WERI-Rb-1 (cell line): ENCODE measurements at regions not wholly inside any gene's neighbourhood (a gene's known extent, or its start where the extent isn't known, plus 50 kb on each side); places are given as distances from the start of the nearest gene placed in this dataset.
A peak's percentile ranks its signal among the peaks of the same experiment; 100 is the strongest.

Experiments
- DNase-seq: peaks from one replicate; pipeline ENCODE4 v3.0.0-alpha.2; 2020
- H3K27ac ChIP-seq: fragments of 250-450 bp; sonication (Bioruptor Pico); 2 replicates; pipeline ENCODE4 v1.5.1; 2020; ENCODE audit warnings: mild to moderate bottlenecking, moderate library complexity
- H3K27me3 ChIP-seq: fragments of 250-450 bp; sonication (Bioruptor Pico); 2 replicates; pipeline ENCODE4 v1.5.1; 2021; ENCODE audit warnings: mild to moderate bottlenecking, low read depth, moderate library complexity; ENCODE audit not compliant: insufficient read depth, severe bottlenecking
- H3K36me3 ChIP-seq: fragments of 250-450 bp; sonication (Bioruptor Pico); 2 replicates; pipeline ENCODE4 v1.5.1; 2020; ENCODE audit warnings: mild to moderate bottlenecking, moderate library complexity
- H3K4me3 ChIP-seq: 2 replicates; pipeline ENCODE4 v1.5.1; 2011; ENCODE audit warnings: low read depth, mild to moderate bottlenecking, control low read depth, low read length
- H3K9me3 ChIP-seq: fragments of 250-450 bp; sonication (Bioruptor Pico); 2 replicates; pipeline ENCODE4 v1.5.1; 2021; ENCODE audit warnings: mild to moderate bottlenecking, moderate library complexity; ENCODE audit not compliant: severe bottlenecking
- TF ChIP-seq, protein P1 (sequence below): IDR thresholded peaks from 2 replicates; pipeline ENCODE4 v1.5.1; 2011; ENCODE audit warnings: low read depth, mild to moderate bottlenecking, control low read depth, inconsistent platforms, low read length

GRCh38 chr1:238832106-238832505, 554.3 kb upstream of the CHRM3 start:
- Histone ChIP-seq H3K4me3 (no peak overlapping the region), H3K9me3 (peaks cover 15% of the 10 kb centered on the region), H3K27ac (no peak overlapping the region), H3K36me3 (no peaks in the 10 kb centered on the region), H3K27me3 (no peaks in the 10 kb centered on the region)
- no peak for DNase-seq
- TF ChIP-seq, protein P1, sequence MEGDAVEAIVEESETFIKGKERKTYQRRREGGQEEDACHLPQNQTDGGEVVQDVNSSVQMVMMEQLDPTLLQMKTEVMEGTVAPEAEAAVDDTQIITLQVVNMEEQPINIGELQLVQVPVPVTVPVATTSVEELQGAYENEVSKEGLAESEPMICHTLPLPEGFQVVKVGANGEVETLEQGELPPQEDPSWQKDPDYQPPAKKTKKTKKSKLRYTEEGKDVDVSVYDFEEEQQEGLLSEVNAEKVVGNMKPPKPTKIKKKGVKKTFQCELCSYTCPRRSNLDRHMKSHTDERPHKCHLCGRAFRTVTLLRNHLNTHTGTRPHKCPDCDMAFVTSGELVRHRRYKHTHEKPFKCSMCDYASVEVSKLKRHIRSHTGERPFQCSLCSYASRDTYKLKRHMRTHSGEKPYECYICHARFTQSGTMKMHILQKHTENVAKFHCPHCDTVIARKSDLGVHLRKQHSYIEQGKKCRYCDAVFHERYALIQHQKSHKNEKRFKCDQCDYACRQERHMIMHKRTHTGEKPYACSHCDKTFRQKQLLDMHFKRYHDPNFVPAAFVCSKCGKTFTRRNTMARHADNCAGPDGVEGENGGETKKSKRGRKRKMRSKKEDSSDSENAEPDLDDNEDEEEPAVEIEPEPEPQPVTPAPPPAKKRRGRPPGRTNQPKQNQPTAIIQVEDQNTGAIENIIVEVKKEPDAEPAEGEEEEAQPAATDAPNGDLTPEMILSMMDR: no peak

DNA sequence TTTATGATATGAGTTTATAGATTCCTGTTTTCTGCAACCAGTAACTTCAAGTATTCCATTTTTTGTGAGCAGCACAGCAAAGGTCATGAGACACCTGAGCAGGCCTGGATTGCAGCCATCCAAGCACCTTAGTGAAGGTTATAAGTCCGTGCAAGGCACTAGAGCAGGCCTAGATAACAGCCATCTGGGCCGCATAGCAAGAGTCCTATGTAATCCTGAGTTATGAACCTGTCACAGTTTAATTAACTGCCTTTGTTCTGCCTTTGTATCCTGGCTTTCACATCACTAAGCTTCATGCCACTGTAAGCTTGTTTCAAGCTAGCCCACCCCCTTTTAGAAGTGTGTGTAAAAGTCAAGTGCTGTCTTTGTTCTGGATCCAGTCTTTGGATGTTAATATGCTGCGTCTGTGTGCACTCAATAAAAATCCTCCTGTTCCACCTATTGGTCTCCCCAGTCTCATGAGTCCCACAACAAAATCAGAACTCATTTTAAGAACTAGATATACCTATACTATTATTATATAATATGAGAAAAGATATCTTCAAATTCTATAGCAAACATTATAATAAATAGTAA, 556.2 kb upstream of the CHRM3 start:
- Histone ChIP-seq H3K27me3 (no peaks in the 10 kb centered on the region), H3K9me3 (peaks cover 15% of the 10 kb centered on the region), H3K4me3 (no peak overlapping the region), H3K27ac (no peak overlapping the region), H3K36me3 (no peaks in the 10 kb centered on the region)
- DNase-seq: peak; percentile 35
- TF ChIP-seq, protein P1: no peak

- no peak for DNase-seq
- no peaks in the 10 kb centered on the region for H3K36me3 ChIP-seq
- H3K27ac ChIP-seq: no peak overlapping the region
- H3K27me3 ChIP-seq: no peaks in the 10 kb centered on the region
- H3K9me3 ChIP-seq: peaks cover 15% of the 10 kb centered on the region
- TF ChIP-seq, protein P1: no peak
- no peak overlapping the region for H3K4me3 ChIP-seq
Measured at GRCh38 chr1:238826891-238827290, 559.5 kb upstream of the CHRM3 start.

- no peak overlapping the region for H3K4me3 ChIP-seq
- TF ChIP-seq, protein P1: no peak
- H3K9me3 ChIP-seq: no peaks in the 10 kb centered on the region
- H3K27ac ChIP-seq: no peak overlapping the region
- H3K27me3 ChIP-seq: no peaks in the 10 kb centered on the region
- H3K36me3 ChIP-seq: no peaks in the 10 kb centered on the region
- DNase-seq: no peak
Measured at GRCh38 chr1:238823416-238823815, 563.0 kb upstream of the CHRM3 start.

GRCh38 chr1:238811211-238811879, 575.0 kb upstream of the CHRM3 start:
- TF ChIP-seq, protein P1: no peak
- no peak for DNase-seq
- H3K4me3 ChIP-seq: no peak overlapping the region
- H3K36me3 ChIP-seq: no peaks in the 10 kb centered on the region
- H3K27ac ChIP-seq: no peak overlapping the region
- H3K9me3 ChIP-seq: no peaks in the 10 kb centered on the region
- no peaks in the 10 kb centered on the region for H3K27me3 ChIP-seq

DNA sequence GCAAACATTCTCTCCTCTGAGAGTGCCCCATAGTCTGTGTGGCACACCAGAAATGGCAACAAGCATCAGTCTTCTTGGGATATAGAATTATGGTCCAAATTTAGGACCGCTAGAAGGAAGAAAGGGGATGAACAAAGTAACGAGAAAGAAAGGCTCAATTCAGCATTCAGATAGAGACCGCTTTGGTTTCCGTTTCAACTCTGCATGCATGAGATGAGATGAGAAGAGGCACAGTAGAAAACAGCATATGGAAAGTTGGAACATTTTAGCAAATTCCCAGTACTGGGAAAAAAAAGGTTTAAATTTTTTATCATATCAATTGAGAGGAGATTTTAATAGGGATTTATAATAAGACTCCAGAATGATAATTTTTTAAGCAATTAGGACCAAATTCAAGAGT, 595.5 kb upstream of the CHRM3 start:
- DNase-seq: no peak
- Histone ChIP-seq H3K4me3 (no peak overlapping the region), H3K9me3 (no peaks in the 10 kb centered on the region), H3K36me3 (no peaks in the 10 kb centered on the region), H3K27me3 (no peaks in the 10 kb centered on the region), H3K27ac (no peak overlapping the region)
- TF ChIP-seq, protein P1: no peak
